ENCODE measurements at regions not wholly inside any gene's neighbourhood (a gene's known extent, or its start where the extent isn't known, plus 50 kb on each side); places are given as distances from the start of the nearest gene placed in this dataset.

- TF ChIP-seq CTCF (conservative IDR thresholded peaks at IDR 0.05; ENCODE audit: low read depth, low read length), result no peak
- no peak for TF ChIP-seq EZH2phosphoT487 (IDR thresholded peaks at IDR 0.05; ENCODE audit: borderline replicate concordance, low read length)
- TF ChIP-seq EZH2 (IDR thresholded peaks at IDR 0.05; ENCODE audit: low read length, unreplicated experiment), result no peak
Observed at GRCh38 chr4:171621646-171622045, 191.6 kb upstream of the GALNTL6 start.
